ENCODE measurements at regions not wholly inside any gene's neighbourhood (a gene's known extent, or its start where the extent isn't known, plus 50 kb on each side); places are given as distances from the start of the nearest gene placed in this dataset.

- no peak for DNase-seq
- Histone ChIP-seq H3K36me3 (replicated peaks; ENCODE audit: control insufficient read depth, insufficient read depth, low read length) (no peaks in the 10 kb centered on the region), H3K4me3 (ENCODE audit: insufficient read depth, low read depth, low read length) (no peak overlapping the region), H3K27me3 (ENCODE audit: control insufficient read depth, insufficient read depth, low read length) (no peaks in the 10 kb centered on the region)
Measured at GRCh38 chrX:19280636-19281035, 63.1 kb upstream of the PDHA1 start.

GRCh38 chrX:19281256-19281655 is 62.5 kb upstream of the PDHA1 start:
- H3K36me3 ChIP-seq (replicated peaks; ENCODE audit: control insufficient read depth, insufficient read depth, low read length): no peaks in the 10 kb centered on the region
- no peak for DNase-seq
- no peaks in the 10 kb centered on the region for H3K27me3 ChIP-seq (ENCODE audit: control insufficient read depth, insufficient read depth, low read length)
- H3K4me3 ChIP-seq (ENCODE audit: insufficient read depth, low read depth, low read length): no peak overlapping the region

GRCh38 chrX:19283597-19284339 is 60.0 kb upstream of the PDHA1 start:
- Histone ChIP-seq H3K36me3 (replicated peaks; ENCODE audit: control insufficient read depth, insufficient read depth, low read length) (no peaks in the 10 kb centered on the region), H3K27me3 (ENCODE audit: control insufficient read depth, insufficient read depth, low read length) (no peaks in the 10 kb centered on the region), H3K4me3 (ENCODE audit: insufficient read depth, low read depth, low read length) (no peak overlapping the region)
- no peak for DNase-seq

GRCh38 chrX:19285857-19286256 is 57.9 kb upstream of the PDHA1 start:
- no peaks in the 10 kb centered on the region for H3K27me3 ChIP-seq (ENCODE audit: control insufficient read depth, insufficient read depth, low read length)
- DNase-seq: no peak
- no peak overlapping the region for H3K4me3 ChIP-seq (ENCODE audit: insufficient read depth, low read depth, low read length)
- no peaks in the 10 kb centered on the region for H3K36me3 ChIP-seq (replicated peaks; ENCODE audit: control insufficient read depth, insufficient read depth, low read length)

GRCh38 chrX:19291086-19291485 is 52.6 kb upstream of the PDHA1 start:
- Histone ChIP-seq H3K4me3 (ENCODE audit: insufficient read depth, low read depth, low read length) (no peak overlapping the region), H3K27me3 (ENCODE audit: control insufficient read depth, insufficient read depth, low read length) (no peaks in the 10 kb centered on the region), H3K36me3 (replicated peaks; ENCODE audit: control insufficient read depth, insufficient read depth, low read length) (no peaks in the 10 kb centered on the region)
- peak; percentile 12 for DNase-seq

GRCh38 chrX:19293606-19294325 is 50.0 kb upstream of the PDHA1 start:
- no peak for DNase-seq
- H3K36me3 ChIP-seq (replicated peaks; ENCODE audit: control insufficient read depth, insufficient read depth, low read length): no peaks in the 10 kb centered on the region
- no peak overlapping the region for H3K4me3 ChIP-seq (ENCODE audit: insufficient read depth, low read depth, low read length)
- H3K27me3 ChIP-seq (ENCODE audit: control insufficient read depth, insufficient read depth, low read length): no peaks in the 10 kb centered on the region

Data from H7 (cell line).